GM21529 (cell line): ENCODE measurements at regions not wholly inside any gene's neighbourhood (a gene's known extent, or its start where the extent isn't known, plus 50 kb on each side); places are given as distances from the start of the nearest gene placed in this dataset.

Source experiments
- ATAC-seq: cut with Tn5 transposase; IDR thresholded peaks from one replicate; pipeline ENCODE4 v1.9.1; 2021; ENCODE audit not compliant: unreplicated experiment

GRCh38 chr11:39304586-39304985, 2154.9 kb downstream of the LRRC4C start:
- ATAC-seq: no peak

GRCh38 chr11:39294648-39295047, 2164.8 kb downstream of the LRRC4C start:
- no peak for ATAC-seq

GRCh38 chr11:39288011-39288410, 2171.4 kb downstream of the LRRC4C start:
- no peak for ATAC-seq

- ATAC-seq: no peak
These were observed 2191.2 kb downstream of the LRRC4C start for GRCh38 chr11:39268176-39268690.

- no peak for ATAC-seq
These were observed 2203.8 kb downstream of the LRRC4C start for GRCh38 chr11:39255648-39256047.

GRCh38 chr11:39249566-39250365, 2209.7 kb downstream of the LRRC4C start:
- ATAC-seq: no peak

GRCh38 chr11:39247570-39248137, 2211.8 kb downstream of the LRRC4C start:
- no peak for ATAC-seq

GRCh38 chr11:39239553-39239952, 2219.9 kb downstream of the LRRC4C start:
- ATAC-seq: no peak

GRCh38 chr11:39236916-39237315, 2222.5 kb downstream of the LRRC4C start:
- ATAC-seq: no peak

GRCh38 chr11:39221550-39222138, 2237.8 kb downstream of the LRRC4C start:
- ATAC-seq: no peak

- ATAC-seq: no peak
These were observed 2238.8 kb downstream of the LRRC4C start for GRCh38 chr11:39220501-39221230.

GRCh38 chr11:39220069-39220468, 2239.4 kb downstream of the LRRC4C start:
- no peak for ATAC-seq

GRCh38 chr11:39209981-39210380, 2249.5 kb downstream of the LRRC4C start:
- ATAC-seq: no peak

GRCh38 chr11:39205236-39205995, 2254.0 kb downstream of the LRRC4C start:
- ATAC-seq: no peak

GRCh38 chr11:39192671-39193070, 2266.8 kb downstream of the LRRC4C start:
- ATAC-seq: no peak

- no peak for ATAC-seq
These were observed 2268.7 kb downstream of the LRRC4C start for GRCh38 chr11:39190751-39191150.

GRCh38 chr11:39177678-39178077, 2281.8 kb downstream of the LRRC4C start:
- ATAC-seq: no peak

GRCh38 chr11:39174965-39175364, 2284.5 kb downstream of the LRRC4C start:
- no peak for ATAC-seq

- no peak for ATAC-seq
These were observed 2285.3 kb downstream of the LRRC4C start for GRCh38 chr11:39174196-39174595.

- ATAC-seq: no peak
These were observed 2294.4 kb downstream of the LRRC4C start for GRCh38 chr11:39165021-39165420.

- no peak for ATAC-seq
These were observed 2310.2 kb downstream of the LRRC4C start for GRCh38 chr11:39149214-39149613.
